ENCODE measurements at regions not wholly inside any gene's neighbourhood (a gene's known extent, or its start where the extent isn't known, plus 50 kb on each side); places are given as distances from the start of the nearest gene placed in this dataset.

- TF ChIP-seq CTCF (IDR thresholded peaks at IDR 0.05) (no peak), POLR2AphosphoS5 (IDR thresholded peaks at IDR 0.05; ENCODE audit: low read depth, low read length) (no peak), TCF7L2 (IDR thresholded peaks at IDR 0.05; ENCODE audit: low read depth, low read length) (no peak), SIN3A (IDR thresholded peaks at IDR 0.05; ENCODE audit: borderline replicate concordance, insufficient read depth, low read depth, low read length) (no peak), REST (IDR thresholded peaks at IDR 0.05; ENCODE audit: insufficient read depth in 1 of 2, low read depth in 2 of 2, low read length in 1 of 2) (no peak)
Observed at GRCh38 chr6:47170617-47170947, 128.4 kb upstream of the ADGRF1 start.
